ENCODE measurements at regions not wholly inside any gene's neighbourhood (a gene's known extent, or its start where the extent isn't known, plus 50 kb on each side); places are given as distances from the start of the nearest gene placed in this dataset.

DNA sequence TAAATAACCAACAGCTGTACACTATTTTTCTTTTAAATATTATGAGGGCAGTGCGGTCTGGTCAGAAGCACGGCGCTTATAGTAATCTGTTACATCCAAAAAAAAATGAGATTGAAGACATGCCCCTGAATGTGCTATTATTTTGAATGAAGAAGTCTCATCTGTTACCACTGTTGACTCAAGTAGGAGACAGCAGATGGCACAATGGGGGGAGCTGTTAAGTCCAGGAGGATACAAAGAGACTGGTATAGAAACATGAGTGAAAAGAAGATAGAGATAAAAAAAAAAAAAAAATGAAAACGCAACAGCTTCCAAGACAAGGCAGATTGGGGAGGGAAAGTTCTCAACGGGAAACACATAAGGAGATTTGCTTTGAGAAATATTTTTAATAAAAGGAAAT lies 425.5 kb upstream of the PKDCC start:
- Histone ChIP-seq H3K27ac (no peak overlapping the region), H3K9me3 (no peaks in the 10 kb centered on the region), H3K36me3 (ENCODE audit: insufficient read depth in 1 of 2, low read depth in 1 of 2) (no peaks in the 10 kb centered on the region), H3K27me3 (ENCODE audit: insufficient read depth in 3 of 3, low read length in 2 of 3) (no peaks in the 10 kb centered on the region), H3K4me3 (no peak overlapping the region), H3K4me1 (no peaks in the 10 kb centered on the region)
- TF ChIP-seq, protein P1, sequence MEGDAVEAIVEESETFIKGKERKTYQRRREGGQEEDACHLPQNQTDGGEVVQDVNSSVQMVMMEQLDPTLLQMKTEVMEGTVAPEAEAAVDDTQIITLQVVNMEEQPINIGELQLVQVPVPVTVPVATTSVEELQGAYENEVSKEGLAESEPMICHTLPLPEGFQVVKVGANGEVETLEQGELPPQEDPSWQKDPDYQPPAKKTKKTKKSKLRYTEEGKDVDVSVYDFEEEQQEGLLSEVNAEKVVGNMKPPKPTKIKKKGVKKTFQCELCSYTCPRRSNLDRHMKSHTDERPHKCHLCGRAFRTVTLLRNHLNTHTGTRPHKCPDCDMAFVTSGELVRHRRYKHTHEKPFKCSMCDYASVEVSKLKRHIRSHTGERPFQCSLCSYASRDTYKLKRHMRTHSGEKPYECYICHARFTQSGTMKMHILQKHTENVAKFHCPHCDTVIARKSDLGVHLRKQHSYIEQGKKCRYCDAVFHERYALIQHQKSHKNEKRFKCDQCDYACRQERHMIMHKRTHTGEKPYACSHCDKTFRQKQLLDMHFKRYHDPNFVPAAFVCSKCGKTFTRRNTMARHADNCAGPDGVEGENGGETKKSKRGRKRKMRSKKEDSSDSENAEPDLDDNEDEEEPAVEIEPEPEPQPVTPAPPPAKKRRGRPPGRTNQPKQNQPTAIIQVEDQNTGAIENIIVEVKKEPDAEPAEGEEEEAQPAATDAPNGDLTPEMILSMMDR (IDR thresholded peaks at IDR 0.05): no peak
- intact Hi-C loops (cut with DNase I): no loop called here
- 84 to 94% (median 86%) methylated on average over 5 of the region's 5 CpGs for WGBS, 3 donors
- DNase-seq (no peak), ATAC-seq (no peak)

DNA sequence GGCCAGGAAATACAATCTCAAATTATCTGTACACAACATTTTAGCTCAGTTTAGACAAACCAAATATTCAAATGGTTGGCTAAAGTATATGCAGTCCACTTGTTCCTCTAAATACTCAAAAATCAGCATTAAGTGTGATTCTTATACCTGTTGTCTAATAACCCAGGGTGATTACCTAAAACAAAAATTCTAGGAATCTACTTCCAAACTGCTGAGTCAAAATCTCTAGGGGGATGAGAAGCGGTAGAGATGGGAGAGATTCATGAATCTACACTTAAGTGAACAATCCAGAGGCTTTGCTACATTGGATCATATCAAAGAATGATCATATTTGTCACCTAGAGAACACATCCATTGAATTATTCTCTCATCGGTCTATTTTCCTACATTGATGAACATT lies 420.9 kb upstream of the PKDCC start:
- no peak for ATAC-seq
- WGBS, 3 donors: 86 to 90% (median 88%) methylated on average over 2 of the region's 2 CpGs
- no peak for DNase-seq
- no peaks in the 10 kb centered on the region for H3K36me3 ChIP-seq (ENCODE audit: insufficient read depth in 1 of 2, low read depth in 1 of 2)
- no peaks in the 10 kb centered on the region for H3K27me3 ChIP-seq (ENCODE audit: insufficient read depth in 3 of 3, low read length in 2 of 3)
- intact Hi-C loops (cut with DNase I): no loop called here
- H3K9me3 ChIP-seq: no peaks in the 10 kb centered on the region
- no peaks in the 10 kb centered on the region for H3K4me1 ChIP-seq
- TF ChIP-seq, protein P1 (IDR thresholded peaks at IDR 0.05): no peak
- no peak overlapping the region for H3K27ac ChIP-seq
- no peak overlapping the region for H3K4me3 ChIP-seq

DNA sequence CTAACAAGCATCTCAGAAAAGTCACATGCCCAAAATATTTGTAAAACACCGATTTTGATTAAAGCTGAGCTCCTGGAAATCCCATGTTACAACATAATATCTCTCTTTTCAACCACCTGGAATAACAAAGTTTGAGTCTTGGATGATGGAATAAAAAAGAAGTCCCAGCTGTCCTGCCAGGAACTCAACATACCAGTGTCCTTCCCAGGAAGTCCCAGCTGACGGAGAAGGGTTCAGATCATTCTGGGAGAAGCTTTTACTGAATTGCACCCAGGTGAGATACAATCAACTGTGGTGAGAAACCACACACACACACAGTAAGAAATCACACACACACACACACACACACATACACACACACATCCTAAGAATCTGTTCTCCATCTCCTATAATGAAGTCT lies 413.1 kb upstream of the PKDCC start:
- Histone ChIP-seq H3K4me1 (no peaks in the 10 kb centered on the region), H3K4me3 (no peak overlapping the region), H3K27me3 (ENCODE audit: insufficient read depth in 3 of 3, low read length in 2 of 3) (no peaks in the 10 kb centered on the region), H3K27ac (no peak overlapping the region), H3K9me3 (no peaks in the 10 kb centered on the region), H3K36me3 (ENCODE audit: insufficient read depth in 1 of 2, low read depth in 1 of 2) (no peaks in the 10 kb centered on the region)
- ATAC-seq (no peak), DNase-seq (no peak)
- intact Hi-C loops (cut with DNase I): no loop called here
- WGBS, 3 donors: 54 to 66% (median 63%) methylated on average over 2 of the region's 2 CpGs
- TF ChIP-seq, protein P1 (IDR thresholded peaks at IDR 0.05): no peak

DNA sequence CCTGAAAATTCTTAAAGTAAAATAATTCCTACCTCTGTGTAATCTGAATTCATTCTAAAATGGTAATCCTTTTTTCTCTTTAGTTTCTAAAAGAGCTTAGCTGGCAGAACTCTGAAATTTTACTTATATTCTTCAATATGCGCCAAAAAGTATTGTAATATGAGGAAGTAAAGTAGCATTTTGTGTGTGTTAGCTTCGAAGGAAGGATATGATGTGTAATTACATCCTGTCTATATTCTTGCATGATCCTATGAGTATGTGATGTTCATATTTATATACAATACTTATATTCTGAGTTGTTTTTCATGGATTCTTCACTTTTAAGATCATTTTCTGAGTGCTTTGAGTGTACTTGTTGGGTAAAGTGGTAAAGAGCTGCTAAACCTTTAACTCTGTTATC lies 402.9 kb upstream of the PKDCC start:
- WGBS, 3 donors: 74 to 79% (median 77%) methylated on average over 2 of the region's 2 CpGs
- no peaks in the 10 kb centered on the region for H3K36me3 ChIP-seq (ENCODE audit: insufficient read depth in 1 of 2, low read depth in 1 of 2)

More for the DNA sequence above, 402.9 kb upstream of the PKDCC start:
- H3K4me3 ChIP-seq: no peak overlapping the region
- ATAC-seq (no peak), DNase-seq (no peak)
- no peak overlapping the region for H3K27ac ChIP-seq
- TF ChIP-seq, protein P1 (IDR thresholded peaks at IDR 0.05): no peak
- no peaks in the 10 kb centered on the region for H3K27me3 ChIP-seq (ENCODE audit: insufficient read depth in 3 of 3, low read length in 2 of 3)
- H3K9me3 ChIP-seq: no peaks in the 10 kb centered on the region
- H3K4me1 ChIP-seq: no peaks in the 10 kb centered on the region
- intact Hi-C loops (cut with DNase I): no loop called here
